Stimulated activated CD8-positive, alpha-beta memory T cell treated with anti-CD3 and anti-CD28 coated beads, Interleukin-2, amount 100 ng/mL, for 48 hours (primary cell): ENCODE measurements at regions not wholly inside any gene's neighbourhood (a gene's known extent, or its start where the extent isn't known, plus 50 kb on each side); places are given as distances from the start of the nearest gene placed in this dataset.

Experiments used
- DNase-seq, 2 donors: peaks; one replicate each; pipeline ENCODE4 v3.0.0-alpha.2; 2020; ENCODE audit warnings: low read depth in 2 of 2

- DNase-seq = no peak
Observed at GRCh38 chr10:78514459-78514858, 480.8 kb downstream of the RPS24 start.

DNA sequence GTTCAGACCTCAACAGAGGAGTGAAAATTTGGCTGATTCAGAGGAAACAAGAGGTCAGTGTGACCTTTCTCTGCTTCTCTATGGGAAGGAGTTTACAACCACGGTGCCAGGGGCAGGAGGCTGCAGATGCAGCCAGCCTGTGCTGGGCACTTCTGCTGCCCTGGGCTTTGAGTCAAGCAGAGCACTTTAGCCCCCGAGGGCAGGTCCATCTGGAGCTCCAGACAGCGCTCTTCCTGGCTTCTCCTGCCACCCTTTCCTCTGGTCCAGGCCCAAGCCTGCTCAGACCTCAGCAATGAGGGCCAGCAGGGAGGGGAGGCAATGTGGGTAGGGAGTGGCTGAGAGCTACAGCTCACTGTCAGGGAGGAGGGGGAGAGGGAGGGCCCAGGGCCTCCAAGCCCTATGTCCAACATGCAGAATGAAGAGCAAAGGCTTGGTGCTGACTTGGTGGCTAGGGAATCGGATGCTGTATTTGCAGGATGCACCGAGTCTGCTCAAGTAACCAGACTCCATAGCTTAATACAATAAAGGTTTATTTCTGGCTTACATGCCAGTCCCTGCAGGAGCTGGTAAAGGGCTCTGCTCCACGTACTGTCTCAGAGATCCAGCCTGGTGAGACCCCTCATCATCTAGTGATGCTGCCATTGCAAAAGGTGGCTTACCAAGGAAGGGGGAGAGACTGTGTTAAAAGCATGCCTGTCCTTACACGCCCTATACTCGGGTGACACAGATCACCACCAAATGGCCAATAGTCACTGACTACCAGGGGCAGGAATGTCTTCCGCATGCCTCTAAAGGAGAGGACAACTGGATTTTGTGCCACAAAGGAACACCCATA lies 481.6 kb downstream of the RPS24 start:
- DNase-seq = no peak

DNA sequence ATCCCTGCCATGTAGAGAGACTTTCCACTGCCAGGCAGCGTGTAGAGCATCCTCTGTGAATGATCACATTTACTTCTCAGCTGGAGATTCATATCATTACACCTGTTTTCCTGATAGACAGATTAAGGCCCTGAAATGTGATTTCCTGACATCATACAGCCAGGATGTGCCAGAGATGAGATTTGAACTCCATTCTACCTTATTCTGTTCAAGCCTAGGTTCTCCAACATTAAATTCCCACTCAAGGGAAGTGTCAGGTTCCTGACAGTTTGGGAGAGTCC lies 482.1 kb downstream of the RPS24 start:
- no peak for DNase-seq

DNA sequence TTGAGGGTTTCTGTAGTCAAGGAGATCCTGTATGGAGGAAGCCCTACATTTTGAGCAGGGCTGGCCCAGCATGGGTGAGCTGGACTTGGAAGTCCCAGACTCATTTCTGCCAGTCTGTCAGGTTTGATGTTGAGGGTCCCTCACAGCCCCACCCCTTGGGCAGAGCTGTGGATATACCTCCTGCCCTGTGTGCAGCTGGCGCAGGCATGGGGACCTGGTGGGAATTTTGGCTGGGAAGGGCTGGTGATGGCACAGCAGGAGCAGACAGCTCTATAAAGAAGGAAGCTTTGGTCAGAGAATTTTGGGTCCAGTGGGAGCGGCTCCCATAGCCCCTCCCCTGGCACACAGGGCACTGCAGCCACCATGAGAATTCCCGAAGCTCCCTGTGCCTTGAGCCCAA lies 482.6 kb downstream of the RPS24 start:
- DNase-seq = no peak

GRCh38 chr10:78516756-78517155 lies 483.1 kb downstream of the RPS24 start:
- no peak for DNase-seq

DNA sequence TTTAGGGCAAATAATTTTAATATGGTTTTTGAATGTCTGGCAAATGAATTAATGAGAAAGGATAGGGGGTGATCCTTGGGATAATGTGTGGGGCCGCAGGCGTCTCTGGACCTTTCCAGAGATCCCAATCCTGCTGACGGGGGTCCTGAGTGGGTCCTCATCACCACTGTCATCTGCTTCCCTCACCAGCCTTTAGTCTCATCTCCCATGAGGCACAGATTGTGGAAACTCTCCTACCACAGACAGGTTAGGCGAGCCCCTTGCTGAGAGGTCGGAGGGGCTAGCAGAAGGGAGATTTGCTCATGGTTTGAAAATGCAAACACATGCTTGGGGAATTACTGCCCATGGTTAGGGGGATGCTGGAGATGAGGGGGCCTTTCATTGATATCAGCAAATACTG lies 484.6 kb downstream of the RPS24 start:
- DNase-seq = no peak

DNA sequence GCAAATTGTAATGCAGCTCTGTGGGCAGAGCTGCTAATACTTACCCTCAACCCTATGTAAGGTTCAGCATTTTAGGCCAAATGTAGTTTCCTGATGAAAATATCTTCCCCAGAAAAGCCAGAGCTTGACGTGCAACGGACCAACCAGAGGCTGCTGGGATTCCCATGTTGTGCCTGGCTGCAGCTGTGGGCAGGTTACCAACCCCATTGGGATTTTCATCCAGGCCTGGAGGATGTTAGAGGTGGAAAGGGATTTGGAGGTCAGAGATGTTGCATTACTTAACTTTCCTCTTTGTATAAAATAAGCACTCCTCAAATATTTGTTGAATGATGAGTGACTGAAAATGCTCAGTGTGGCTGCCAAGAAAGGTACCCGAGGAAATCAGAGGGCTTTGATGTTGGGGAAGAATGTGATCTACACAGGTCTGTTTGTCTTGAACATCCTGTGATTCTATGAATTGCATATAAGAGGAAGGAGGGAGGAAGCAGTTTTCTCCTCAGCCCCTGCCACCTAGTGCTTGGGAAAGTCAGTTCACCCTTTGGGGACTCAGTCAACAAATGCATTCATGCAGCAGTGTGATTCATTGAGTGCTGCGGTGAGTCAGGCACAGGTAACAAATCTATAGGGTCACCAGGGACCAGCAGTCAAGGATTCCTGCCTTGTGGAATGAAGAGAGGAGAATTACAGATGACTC lies 487.2 kb downstream of the RPS24 start:
- DNase-seq = no peak

DNA sequence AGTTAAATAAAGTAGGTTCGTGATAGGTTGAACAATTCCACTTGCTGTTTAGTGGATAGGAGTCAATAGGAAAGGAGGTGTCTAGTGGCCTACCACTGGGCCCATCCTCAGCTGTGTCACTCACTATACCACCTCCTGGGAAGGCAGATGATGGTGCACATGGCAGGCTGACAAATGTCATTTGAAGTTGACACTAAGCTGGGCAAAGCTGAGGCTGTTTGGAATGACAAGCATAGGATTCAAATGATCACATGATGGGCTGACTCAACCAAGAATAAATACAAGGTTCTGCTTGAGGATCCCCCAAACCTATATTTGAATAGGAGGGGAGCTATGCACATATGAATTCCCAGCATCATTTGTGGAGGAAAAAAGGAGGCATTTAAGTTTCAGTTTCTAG lies 489.8 kb downstream of the RPS24 start:
- no peak for DNase-seq

- DNase-seq = no peak
Observed at GRCh38 chr10:78524342-78524741, 490.7 kb downstream of the RPS24 start.

DNA sequence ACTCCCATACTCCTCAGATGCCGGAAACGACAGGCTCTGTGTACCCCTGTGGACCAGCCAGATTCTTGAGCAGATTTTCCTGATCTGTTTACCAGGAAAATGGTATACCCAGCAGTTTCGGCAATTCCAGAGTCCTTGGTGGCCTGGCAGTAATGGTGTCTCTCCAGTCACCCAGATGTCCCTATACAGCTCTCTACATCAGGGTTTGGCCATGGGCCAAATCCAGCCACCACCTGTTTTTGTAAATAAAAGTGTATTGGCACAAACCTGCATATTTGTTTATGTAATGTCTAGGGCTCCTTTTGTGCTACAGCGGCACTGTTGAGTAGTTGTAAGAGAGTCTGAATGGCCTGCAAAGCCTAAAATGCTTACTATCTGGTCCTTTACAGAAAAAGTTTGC lies 491.3 kb downstream of the RPS24 start:
- no peak for DNase-seq

GRCh38 chr10:78526347-78526746 lies 492.7 kb downstream of the RPS24 start:
- DNase-seq = no peak

DNA sequence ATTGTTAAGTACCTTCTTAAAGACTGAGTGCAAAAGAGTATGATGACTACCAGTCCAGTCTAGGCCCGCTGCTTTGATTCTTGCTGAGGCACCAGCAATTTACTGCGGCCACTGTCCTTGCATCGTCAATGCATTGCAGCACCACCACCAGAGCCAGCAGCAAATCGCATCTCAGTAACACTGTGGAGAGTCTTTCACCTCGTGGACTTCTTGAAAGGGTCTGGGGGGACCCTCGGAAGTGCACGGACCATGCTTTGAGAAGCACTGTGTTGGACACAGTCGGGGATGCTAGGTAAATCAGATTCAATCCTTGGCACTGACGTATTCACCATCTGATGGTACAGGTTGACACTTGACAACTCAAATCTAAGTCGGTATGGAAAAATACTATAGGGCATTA lies 493.6 kb downstream of the RPS24 start:
- no peak for DNase-seq

GRCh38 chr10:78528749-78529204 lies 495.1 kb downstream of the RPS24 start:
- no peak for DNase-seq

- no peak for DNase-seq
Observed at GRCh38 chr10:78529262-78529661, 495.6 kb downstream of the RPS24 start.

- DNase-seq = no peak
Observed at GRCh38 chr10:78531088-78531487, 497.4 kb downstream of the RPS24 start.

- no peak for DNase-seq
Observed at GRCh38 chr10:78532480-78533042, 498.9 kb downstream of the RPS24 start.

DNA sequence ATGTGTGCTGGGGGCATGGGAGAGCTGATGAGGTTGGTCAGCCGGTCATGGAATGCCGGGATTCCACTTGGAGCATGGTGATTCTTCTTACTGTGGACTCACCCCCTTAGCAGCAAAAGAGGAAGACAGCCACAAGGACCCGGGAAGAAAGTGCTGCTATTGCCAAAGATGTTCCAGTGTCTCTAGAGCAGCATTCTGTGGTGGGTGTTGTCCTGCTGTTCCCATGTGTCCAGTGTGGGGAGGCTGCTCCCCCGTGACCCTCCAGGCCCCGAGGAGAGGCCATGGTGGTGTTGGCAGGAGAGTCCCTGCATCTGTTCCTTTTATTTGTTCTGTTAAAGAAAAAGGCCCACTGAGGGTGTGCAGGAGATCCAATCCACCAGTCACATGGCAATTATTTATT lies 499.4 kb downstream of the RPS24 start:
- DNase-seq = no peak

DNA sequence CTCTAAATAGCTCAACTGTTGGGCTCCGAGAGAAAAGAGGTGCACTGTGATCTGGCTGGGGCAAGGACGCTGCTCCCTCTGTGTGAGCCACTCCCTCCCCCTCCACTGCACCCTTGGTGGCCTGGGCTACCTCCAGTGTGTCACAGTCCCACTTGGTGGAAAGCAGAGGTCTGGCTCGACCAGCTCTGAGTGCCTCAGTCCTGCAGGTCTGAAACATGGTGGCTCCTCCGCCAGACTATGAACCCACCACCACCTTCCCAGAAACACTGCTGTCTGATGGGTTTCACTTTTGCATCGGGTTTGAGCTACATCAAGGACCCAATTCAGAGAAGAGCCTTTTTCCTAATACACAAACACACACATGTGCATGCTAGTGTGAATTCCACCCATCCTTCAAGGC lies 500.1 kb downstream of the RPS24 start:
- DNase-seq = no peak

DNA sequence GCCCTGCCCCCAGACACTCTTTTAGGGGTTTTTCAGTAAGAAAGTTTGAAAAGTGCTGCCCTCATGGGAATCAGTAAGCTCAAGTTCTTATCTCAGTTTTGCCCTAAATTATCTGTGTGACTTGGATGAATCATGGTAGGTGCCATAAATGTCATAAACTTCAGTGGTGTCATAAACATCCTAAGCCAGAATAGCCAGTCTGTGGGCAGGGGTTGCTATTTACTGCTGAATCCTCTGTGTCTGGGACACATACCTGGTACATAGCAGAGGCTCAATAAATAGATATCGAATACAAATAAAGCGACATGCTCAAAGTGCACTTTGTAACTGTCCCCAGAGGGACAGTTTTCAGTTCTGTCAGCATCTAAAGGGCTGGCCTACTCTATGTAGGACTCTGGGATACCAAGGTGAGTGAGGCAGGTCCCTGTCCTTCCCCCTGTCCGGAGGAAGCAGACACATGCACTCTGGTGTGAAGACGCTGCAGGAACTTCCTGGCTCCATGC lies 502.1 kb downstream of the RPS24 start:
- DNase-seq = no peak

DNA sequence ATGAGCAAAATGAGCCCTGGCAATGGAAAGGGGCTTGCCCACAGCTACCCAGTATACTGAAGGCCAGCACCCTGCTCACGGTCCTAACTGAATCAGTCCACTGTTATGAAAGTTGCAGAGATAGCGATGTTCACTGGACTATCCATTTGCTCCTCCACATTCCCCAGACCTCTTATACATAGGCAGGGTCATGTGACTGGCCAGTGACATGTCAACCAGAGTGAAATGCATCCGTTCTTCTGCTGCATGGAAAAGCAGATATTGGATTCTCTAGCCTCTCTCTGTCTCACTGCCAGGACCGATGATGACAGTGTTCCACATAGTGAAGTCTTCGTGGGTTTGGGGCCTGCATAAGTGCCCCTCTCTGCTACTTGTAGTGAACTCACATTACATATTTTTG lies 503.4 kb downstream of the RPS24 start:
- no peak for DNase-seq

DNA sequence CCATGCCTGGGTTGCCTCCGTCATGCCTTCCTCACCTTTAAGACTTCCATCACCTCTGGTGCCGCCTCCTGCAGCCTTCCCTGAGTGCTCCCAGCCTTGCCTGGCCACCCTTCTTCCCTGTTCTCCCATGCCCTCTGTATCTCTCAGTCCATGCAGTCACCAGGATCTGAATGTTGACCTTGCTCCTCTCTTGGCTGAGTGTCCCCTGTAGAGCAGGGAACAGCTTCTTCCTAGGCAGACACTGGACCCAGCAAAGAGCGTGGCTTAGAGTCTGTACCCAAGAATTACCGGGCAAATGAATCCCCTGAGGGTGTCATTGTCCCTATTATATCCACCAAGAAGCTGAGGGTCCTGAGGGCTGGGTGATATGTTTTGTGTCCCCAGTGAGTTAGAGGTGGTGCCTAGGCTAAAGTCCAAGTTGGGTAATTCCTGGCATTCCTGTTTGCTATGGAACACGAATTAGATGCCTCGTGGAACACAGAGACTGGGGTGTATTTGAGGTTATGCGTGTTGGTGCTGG lies 505.6 kb downstream of the RPS24 start:
- no peak for DNase-seq

DNA sequence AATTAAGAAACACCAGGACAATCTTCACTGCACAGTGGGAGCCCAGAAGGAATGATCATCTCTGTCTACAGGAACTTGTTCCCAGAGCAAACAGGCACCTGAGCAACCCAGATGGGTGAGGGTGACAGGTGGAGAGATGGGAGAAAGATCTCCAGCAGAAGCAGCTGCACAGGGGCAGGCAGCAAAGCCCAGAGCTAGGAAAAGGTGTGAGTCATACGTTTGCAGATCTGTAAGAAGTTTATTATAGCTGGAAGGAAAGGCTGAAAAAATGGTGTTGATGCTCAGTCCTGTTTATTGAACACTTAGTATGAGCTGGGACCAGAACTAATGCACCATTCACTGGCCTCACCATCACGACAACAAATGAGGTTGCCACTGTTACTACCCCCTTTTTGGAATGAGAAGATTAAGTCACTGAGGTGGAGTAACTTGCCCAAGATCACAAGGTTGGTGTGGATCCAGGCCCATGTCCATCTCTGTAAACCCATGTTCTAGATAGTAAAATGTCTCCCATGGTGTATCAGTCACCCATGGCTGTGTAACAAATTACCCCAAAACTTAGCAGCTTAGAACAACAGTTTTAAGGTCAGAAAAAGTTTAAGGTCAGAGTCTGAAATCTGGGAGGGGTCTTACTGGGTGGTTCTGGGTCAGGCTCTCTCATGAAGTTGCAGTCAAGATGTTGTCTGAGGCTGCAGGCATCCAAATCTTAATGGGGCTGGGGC lies 506.9 kb downstream of the RPS24 start:
- DNase-seq = no peak
